T-helper 2 cell treated with Interferon-gamma antibody and Interleukin-4, amounts not matched to agents 5 μg/mL and 100 μg/mL, for 36 hours (primary cell): ENCODE measurements at regions not wholly inside any gene's neighbourhood (a gene's known extent, or its start where the extent isn't known, plus 50 kb on each side); places are given as distances from the start of the nearest gene placed in this dataset.
"Not testable (repeated sequence)": the region's sequence is repeated elsewhere in the genome, so short reads cannot be mapped to it uniquely, and the experiment has no call there.

ENCODE experiments used
- DNase-seq: peaks from one replicate; pipeline ENCODE4 v3.0.0; 2021; ENCODE audit warnings: low spot score
- H3K27ac Mint-ChIP-seq: one replicate; pipeline ENCODE4 v1.8.0; 2021; ENCODE audit warnings: mild to moderate bottlenecking, mixed read lengths
- H3K27me3 Mint-ChIP-seq: one replicate; pipeline ENCODE4 v1.8.0; 2021; ENCODE audit warnings: low read depth, mixed read lengths
- H3K36me3 Mint-ChIP-seq: one replicate; pipeline ENCODE4 v1.8.0; 2021; ENCODE audit warnings: low read depth, mixed read lengths
- H3K4me1 Mint-ChIP-seq: one replicate; pipeline ENCODE4 v1.8.0; 2021; ENCODE audit warnings: low read depth, mixed read lengths
- H3K4me3 Mint-ChIP-seq: one replicate; pipeline ENCODE4 v1.8.0; 2022; ENCODE audit warnings: mild to moderate bottlenecking, moderate library complexity, mixed read lengths
- H3K9me3 Mint-ChIP-seq: one replicate; pipeline ENCODE4 v1.8.0; 2021; ENCODE audit warnings: mixed read lengths

DNA sequence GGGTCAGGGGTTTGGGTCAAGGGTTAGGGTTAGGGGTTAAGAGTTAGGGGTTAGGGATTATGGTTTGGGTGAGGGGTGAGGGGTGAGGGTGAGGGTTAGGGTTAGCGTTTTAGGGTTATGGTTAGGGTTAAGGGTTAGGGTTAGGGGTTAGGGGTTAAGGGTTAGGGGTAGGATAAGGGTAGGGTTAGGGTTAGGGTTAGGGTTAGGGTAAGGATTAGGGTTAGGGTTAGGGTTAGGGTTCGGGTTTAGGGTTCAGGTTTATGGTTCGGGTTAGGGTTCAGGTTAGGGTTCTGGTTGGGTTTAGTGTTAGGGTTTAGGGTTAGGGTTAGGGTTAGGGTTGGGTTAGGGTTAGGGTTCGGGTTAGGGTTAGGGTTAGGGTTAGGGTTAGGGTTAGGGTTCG lies 213.1 kb downstream of the LMLN start:
- H3K4me1 Mint-ChIP-seq, DNase-seq, H3K4me3 Mint-ChIP-seq, H3K27me3 Mint-ChIP-seq, H3K27ac Mint-ChIP-seq, H3K9me3 Mint-ChIP-seq, H3K36me3 Mint-ChIP-seq: not testable (repeated sequence)

DNA sequence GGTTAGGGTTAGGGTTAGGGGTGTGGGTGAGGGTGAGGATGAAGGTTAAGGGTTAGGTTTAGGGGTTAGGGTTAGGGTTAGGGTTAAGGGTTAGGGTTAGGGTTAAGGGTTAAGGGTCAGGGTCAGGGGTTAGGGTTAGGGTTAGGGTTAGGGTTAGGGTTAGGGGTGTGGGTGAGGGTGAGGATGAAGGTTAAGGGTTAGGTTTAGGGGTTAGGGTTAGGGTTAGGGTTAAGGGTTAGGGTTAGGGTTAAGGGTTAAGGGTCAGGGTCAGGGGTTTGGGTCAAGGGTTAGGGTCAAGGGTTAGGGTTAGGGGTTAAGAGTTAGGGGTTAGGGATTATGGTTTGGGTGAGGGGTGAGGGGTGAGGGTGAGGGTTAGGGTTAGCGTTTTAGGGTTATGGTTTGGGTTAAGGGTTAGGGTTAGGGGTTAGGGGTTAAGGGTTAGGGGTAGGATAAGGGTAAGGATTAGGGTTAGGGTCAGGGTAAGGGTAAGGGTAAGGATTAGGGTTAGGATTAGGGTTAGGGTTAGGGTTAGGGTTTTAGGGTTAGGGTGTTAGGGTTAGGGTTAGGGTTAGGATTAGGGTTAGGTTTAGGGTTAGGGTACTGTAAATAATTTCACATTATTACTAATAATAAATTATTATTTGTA lies 214.0 kb downstream of the LMLN start:
- not testable (repeated sequence) for H3K27ac Mint-ChIP-seq, H3K9me3 Mint-ChIP-seq, H3K36me3 Mint-ChIP-seq, DNase-seq, H3K4me1 Mint-ChIP-seq, H3K27me3 Mint-ChIP-seq, H3K4me3 Mint-ChIP-seq
